ES-I3 (cell line): ENCODE measurements at regions not wholly inside any gene's neighbourhood (a gene's known extent, or its start where the extent isn't known, plus 50 kb on each side); places are given as distances from the start of the nearest gene placed in this dataset.

Experiments used
- H3K36me3 ChIP-seq: 2 replicates; pipeline ENCODE4 v1.6.1; 2013; ENCODE audit warnings: mild to moderate bottlenecking, low read length, control low read depth, moderate library complexity; ENCODE audit not compliant: insufficient read depth
- H3K4me1 ChIP-seq: 2 replicates; pipeline ENCODE4 v1.6.1; 2013; ENCODE audit warnings: mild to moderate bottlenecking, control low read depth, low read length; ENCODE audit not compliant: insufficient read depth
- H3K9ac ChIP-seq: 2 replicates; pipeline ENCODE4 v1.6.1; 2013; ENCODE audit warnings: low read depth, mild to moderate bottlenecking, low read length, moderate library complexity
- H3K9me3 ChIP-seq: 2 replicates; pipeline ENCODE4 v1.6.1; 2013; ENCODE audit warnings: mild to moderate bottlenecking, low read length, moderate library complexity; ENCODE audit not compliant: control insufficient read depth, insufficient read depth

GRCh38 chr14:22314183-22314820 is 274.7 kb downstream of the DAD1 start:
- Histone ChIP-seq H3K9me3 (no peaks in the 10 kb centered on the region), H3K9ac (no peak overlapping the region), H3K4me1 (no peaks in the 10 kb centered on the region), H3K36me3 (no peaks in the 10 kb centered on the region)

GRCh38 chr14:22313172-22313801 is 275.7 kb downstream of the DAD1 start:
- H3K4me1 ChIP-seq = no peaks in the 10 kb centered on the region
- no peaks in the 10 kb centered on the region for H3K9me3 ChIP-seq
- no peaks in the 10 kb centered on the region for H3K36me3 ChIP-seq
- H3K9ac ChIP-seq = no peak overlapping the region

DNA sequence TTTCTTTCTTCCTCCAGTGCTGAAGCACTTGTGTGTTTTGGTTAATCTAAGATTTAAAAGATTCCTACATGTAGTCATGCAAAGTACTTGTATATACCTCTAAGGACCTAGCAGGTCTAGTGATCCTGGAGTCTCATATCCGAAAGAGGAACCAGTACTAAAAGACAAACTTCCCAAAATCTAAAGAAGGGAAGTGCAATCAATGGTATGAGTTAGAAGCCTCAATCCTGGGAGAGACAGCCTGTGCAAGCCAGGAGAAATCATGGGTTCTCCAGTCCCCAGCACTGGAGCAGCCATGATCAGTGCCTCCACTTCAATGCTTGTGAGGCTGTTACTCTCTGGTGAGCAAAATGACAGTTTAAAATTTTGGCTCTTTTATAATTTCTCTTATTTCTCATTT is 277.4 kb downstream of the DAD1 start:
- H3K36me3 ChIP-seq = no peaks in the 10 kb centered on the region
- H3K9ac ChIP-seq = no peak overlapping the region
- H3K4me1 ChIP-seq = no peaks in the 10 kb centered on the region
- no peaks in the 10 kb centered on the region for H3K9me3 ChIP-seq

DNA sequence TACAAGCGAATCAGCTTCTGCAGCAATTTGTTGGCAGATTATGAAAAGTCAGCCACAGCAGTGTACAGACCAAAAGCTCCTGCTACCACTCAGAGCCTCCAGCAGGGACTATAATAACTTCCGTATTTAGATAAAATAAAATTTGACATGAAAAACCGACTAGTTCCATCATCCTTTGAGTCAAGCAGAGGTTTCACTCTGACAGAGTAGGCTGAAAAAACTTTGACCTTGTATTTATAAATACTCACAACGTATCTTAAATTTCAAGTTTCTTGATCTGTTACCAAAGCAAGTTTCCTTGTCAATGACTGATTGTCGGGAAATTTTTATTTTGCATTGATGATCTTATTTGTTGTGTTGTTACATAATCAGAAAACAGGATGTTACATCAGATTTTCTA is 283.4 kb downstream of the DAD1 start:
- H3K4me1 ChIP-seq = no peaks in the 10 kb centered on the region
- no peaks in the 10 kb centered on the region for H3K36me3 ChIP-seq
- H3K9me3 ChIP-seq = no peaks in the 10 kb centered on the region
- no peak overlapping the region for H3K9ac ChIP-seq

DNA sequence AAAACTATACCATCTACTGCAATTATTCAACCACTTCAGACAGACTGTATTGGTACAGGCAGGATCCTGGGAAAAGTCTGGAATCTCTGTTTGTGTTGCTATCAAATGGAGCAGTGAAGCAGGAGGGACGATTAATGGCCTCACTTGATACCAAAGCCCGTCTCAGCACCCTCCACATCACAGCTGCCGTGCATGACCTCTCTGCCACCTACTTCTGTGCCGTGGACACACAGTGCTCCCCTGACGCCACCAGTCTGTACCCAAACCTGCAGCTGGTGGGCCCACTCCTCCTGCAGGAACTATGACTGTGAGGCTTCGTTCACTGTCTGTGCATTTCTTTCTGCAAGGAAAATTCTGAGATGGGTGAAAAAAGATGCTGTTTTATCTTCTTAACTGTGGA is 284.7 kb downstream of the DAD1 start:
- Histone ChIP-seq H3K9ac (no peak overlapping the region), H3K36me3 (no peaks in the 10 kb centered on the region), H3K4me1 (no peaks in the 10 kb centered on the region), H3K9me3 (no peaks in the 10 kb centered on the region)

DNA sequence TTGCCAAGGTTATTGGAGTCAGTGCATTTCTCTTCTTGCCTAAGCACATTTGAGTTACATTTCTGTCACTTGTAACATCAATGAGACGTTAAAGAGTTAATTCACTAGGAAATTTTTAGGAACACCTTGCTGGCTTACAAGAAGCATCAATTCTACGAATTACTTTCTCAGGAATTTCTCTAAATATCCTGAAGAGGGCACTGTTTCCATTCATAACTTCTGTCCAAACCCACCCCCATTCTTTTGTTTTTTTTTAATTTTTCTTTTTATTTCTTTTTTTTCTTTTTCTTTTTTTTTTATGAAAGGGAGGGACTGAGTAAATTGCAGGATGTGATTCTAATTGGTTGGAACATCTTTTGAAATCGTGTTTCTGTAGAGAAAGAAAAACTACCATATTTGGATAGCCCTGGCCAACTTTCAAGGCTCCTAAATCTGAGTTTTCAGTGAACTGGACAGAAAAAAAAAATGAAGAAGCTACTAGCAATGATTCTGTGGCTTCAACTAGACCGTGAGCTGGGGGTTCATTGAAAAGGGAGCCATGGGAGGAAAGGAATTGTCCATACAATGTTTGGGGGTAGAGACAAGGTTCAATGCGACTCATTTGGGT is 285.3 kb downstream of the DAD1 start:
- no peak overlapping the region for H3K9ac ChIP-seq
- H3K9me3 ChIP-seq = no peaks in the 10 kb centered on the region
- no peaks in the 10 kb centered on the region for H3K36me3 ChIP-seq
- H3K4me1 ChIP-seq = no peaks in the 10 kb centered on the region

GRCh38 chr14:22300646-22301045 is 288.4 kb downstream of the DAD1 start:
- no peaks in the 10 kb centered on the region for H3K36me3 ChIP-seq
- H3K9me3 ChIP-seq = no peaks in the 10 kb centered on the region
- H3K9ac ChIP-seq = no peak overlapping the region
- H3K4me1 ChIP-seq = peaks cover 3% of the 10 kb centered on the region; the same call in 1 of the 2 replicates

DNA sequence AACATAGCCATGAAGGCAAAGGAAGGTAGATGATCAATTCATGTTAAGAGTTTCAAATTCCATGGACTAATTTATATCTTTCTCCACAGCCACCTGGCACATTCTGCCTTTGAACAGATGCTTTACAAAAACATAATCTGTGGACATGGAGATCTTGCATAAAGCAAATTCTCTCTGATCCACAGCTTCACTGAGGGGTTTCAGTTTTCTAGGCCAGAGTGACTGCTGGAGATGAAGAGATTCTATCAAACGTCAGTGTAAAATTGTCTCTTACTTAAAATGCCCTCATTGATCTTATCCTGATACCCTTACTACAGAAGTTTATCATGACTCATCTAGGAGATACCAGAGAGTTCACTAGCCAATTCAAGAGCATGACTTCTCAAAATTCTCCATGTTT is 291.6 kb downstream of the DAD1 start:
- Histone ChIP-seq H3K4me1 (peaks cover 3% of the 10 kb centered on the region; the same call in 1 of the 2 replicates), H3K9ac (no peak overlapping the region), H3K9me3 (no peaks in the 10 kb centered on the region), H3K36me3 (no peaks in the 10 kb centered on the region)

DNA sequence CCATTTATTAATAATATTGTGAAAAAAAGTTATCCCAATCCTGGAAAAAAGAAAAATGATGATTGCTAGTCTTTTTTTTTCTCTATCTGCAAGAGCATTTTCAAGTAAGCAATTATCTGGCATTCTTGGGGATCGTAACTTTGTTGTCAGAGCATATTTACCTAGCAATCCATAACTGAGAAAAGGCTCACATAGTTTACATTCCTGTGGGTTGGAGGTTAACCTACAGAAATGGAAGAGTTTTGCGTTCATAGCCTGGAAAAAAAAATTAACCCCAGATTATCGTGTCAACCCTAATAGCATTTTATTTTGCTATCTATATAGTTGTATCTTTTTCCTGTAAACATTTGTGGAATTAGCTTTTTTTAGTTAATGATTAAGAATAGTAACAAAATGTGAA is 292.3 kb downstream of the DAD1 start:
- Histone ChIP-seq H3K36me3 (no peaks in the 10 kb centered on the region), H3K4me1 (peaks cover 3% of the 10 kb centered on the region; the same call in 1 of the 2 replicates), H3K9ac (no peak overlapping the region), H3K9me3 (no peaks in the 10 kb centered on the region)

DNA sequence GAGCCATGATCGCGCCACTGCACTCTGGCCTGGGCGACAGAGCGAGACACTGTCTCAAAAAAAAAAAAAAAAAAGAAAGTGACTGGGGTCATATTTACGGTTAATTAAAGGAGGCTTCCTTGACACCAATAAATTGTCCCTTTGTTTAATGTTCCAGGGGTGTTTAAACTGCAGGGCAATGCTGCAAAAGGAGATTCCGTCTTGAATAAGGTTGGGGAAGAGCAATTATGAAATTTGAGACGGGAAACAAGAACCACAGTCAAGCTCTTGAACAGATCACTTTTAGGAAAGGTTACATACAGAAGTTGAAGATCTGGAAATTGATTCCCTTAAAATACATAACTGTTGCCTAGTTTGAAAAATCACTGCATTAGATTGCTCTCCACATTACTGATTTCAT is 292.9 kb downstream of the DAD1 start:
- no peak overlapping the region for H3K9ac ChIP-seq
- H3K4me1 ChIP-seq = peaks cover 3% of the 10 kb centered on the region; the same call in 1 of the 2 replicates
- H3K9me3 ChIP-seq = no peaks in the 10 kb centered on the region
- no peaks in the 10 kb centered on the region for H3K36me3 ChIP-seq

DNA sequence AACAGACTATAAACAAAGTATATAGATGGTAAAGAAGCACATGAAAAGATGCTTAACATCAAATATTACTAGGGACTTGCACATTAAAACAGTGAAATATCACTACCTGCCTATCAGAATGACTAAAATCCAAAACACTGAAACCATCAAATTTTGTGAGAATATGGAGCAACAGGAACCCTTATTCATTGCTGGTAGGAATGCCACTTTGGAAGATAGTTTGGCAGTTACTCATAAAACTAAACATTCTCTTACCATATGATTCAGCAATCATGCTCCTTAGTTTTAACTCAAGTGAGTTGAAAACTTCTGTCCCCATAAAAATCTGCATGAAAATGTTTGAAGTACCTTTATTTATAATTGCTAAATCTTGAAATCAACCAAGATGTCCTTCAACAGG is 297.6 kb downstream of the DAD1 start:
- H3K36me3 ChIP-seq = no peaks in the 10 kb centered on the region

DNA sequence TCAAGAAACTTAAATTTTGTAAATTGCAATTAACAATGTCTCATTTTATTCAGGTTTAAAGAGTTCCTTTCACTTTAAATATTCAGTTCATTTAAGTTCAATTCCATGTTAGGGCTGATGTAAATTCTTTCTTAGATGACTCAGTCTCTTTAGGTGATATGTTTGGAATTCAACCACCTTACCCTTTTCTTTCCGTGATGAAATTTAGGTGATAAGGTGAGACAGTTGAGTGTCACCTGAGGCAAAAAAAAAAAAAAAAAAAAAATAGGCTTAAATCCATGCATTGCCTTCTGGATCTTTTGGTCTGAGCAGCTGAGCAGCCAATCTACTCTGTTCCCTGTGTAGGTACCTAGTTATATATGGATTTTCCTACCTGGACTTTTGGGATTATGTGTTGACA is 299.5 kb downstream of the DAD1 start:
- Histone ChIP-seq H3K9ac (no peak overlapping the region), H3K36me3 (no peaks in the 10 kb centered on the region), H3K9me3 (no peaks in the 10 kb centered on the region), H3K4me1 (peaks cover 6% of the 10 kb centered on the region; the same call in 1 of the 2 replicates)

More for the DNA sequence above, 297.6 kb downstream of the DAD1 start:
- Histone ChIP-seq H3K9ac (no peak overlapping the region), H3K9me3 (no peaks in the 10 kb centered on the region), H3K4me1 (peaks cover 6% of the 10 kb centered on the region; the same call in 1 of the 2 replicates)

DNA sequence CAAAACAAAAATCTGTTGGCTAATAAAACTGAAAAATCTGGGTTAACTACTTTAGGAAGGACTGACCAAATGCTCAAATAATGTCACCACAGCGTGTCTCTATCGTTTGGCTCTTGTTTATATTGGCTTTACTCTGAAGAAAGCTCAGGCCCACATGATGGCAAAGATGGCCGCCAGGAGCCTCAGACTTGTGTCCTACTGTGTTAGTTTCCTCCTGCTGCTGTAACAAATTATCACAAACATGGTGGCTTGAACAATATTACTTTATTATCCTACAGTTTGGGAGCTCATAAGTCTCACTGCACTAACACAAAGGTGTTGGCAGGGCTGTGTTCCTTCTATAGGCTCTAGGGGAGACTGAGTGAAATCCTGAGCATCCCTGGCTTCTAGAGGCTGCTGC is 303.0 kb downstream of the DAD1 start:
- Histone ChIP-seq H3K9ac (no peak overlapping the region), H3K9me3 (peaks cover 6% of the 10 kb centered on the region; the same call in 1 of the 2 replicates), H3K36me3 (no peaks in the 10 kb centered on the region), H3K4me1 (peaks cover 6% of the 10 kb centered on the region; the same call in 1 of the 2 replicates)

DNA sequence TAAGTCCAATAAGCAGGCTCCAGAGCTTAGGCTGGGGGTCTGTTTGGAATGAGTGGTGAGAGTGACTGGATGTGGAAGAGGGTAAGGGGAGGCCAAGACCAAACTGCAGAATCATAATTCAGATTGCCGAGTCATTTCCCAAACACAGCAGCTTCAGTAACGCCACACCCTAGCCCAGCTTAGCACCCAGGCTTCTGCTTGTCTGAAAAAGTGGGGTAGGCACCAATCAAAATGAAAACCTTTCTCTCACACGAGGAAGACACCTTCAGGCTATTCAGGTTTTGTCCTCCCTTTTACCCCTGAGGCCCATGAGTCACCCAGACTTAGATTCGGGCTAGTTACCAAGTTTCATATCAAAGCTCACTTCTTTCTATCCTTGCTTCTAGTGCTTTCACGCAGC is 306.1 kb downstream of the DAD1 start:
- H3K9me3 ChIP-seq = peaks cover 6% of the 10 kb centered on the region; the same call in 1 of the 2 replicates
- H3K4me1 ChIP-seq = no peaks in the 10 kb centered on the region
- no peak overlapping the region for H3K9ac ChIP-seq

DNA sequence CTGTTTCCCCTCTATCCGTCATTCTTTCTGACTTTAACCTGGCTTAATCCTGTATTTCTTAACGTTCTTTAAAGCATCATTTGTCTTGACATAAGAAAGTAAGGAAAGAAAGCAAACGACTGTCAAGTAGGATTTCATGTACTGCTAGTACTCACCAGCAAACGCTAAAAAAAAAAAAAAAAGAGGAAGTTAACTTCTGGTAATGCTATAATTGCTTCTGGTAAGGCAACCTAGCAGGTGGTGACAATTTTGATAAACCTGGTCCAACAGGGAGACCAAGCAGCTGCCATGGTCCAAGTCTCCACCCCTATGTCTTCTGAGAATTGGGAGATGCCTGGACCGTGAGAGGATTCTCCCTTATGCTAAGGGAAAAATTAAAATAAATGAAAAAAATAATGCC is 306.6 kb downstream of the DAD1 start:
- Histone ChIP-seq H3K9me3 (peaks cover 6% of the 10 kb centered on the region; the same call in 1 of the 2 replicates), H3K4me1 (no peaks in the 10 kb centered on the region), H3K36me3 (no peaks in the 10 kb centered on the region), H3K9ac (no peak overlapping the region)

More for the DNA sequence above, 306.1 kb downstream of the DAD1 start:
- no peaks in the 10 kb centered on the region for H3K36me3 ChIP-seq
